Activated CD8-positive, alpha-beta T cell treated with anti-CD3 and anti-CD28 coated beads for 36 hours (primary cell): ENCODE measurements at regions not wholly inside any gene's neighbourhood (a gene's known extent, or its start where the extent isn't known, plus 50 kb on each side); places are given as distances from the start of the nearest gene placed in this dataset.

Source experiments
- ATAC-seq: fragments of 200-7000 bp; cut with Tn5 transposase; one replicate; pipeline ENCODE4 v1.10.0; 2021; ENCODE audit warnings: mild to moderate bottlenecking, moderate library complexity
- CTCF ChIA-PET: fragments of 350-600 bp; sonication (Branson Sonifier 250); formaldehyde crosslinking; loops from one replicate; lab custom pipeline; 2021; ENCODE audit warnings: antibody characterized with exemption; lab: Charles Lee
- POLR2A ChIA-PET: fragments of 350-600 bp; sonication (Branson Sonifier 250); formaldehyde crosslinking; loops from one replicate; lab custom pipeline; 2021; ENCODE audit warnings: antibody characterized with exemption; lab: Charles Lee
- DNase-seq: peaks from one replicate; pipeline ENCODE4 v3.0.0-alpha.2; 2020
- H3K27ac Mint-ChIP-seq: one replicate; pipeline ENCODE4 v1.8.0; 2021; ENCODE audit warnings: mild to moderate bottlenecking, mixed read lengths
- H3K27me3 Mint-ChIP-seq: one replicate; pipeline ENCODE4 v1.8.0; 2021; ENCODE audit warnings: mixed read lengths
- H3K36me3 Mint-ChIP-seq: one replicate; pipeline ENCODE4 v1.8.0; 2021; ENCODE audit warnings: low read depth, mixed read lengths
- H3K4me1 Mint-ChIP-seq: one replicate; pipeline ENCODE4 v1.8.0; 2021; ENCODE audit warnings: low read depth, mixed read lengths
- H3K4me3 Mint-ChIP-seq: one replicate; pipeline ENCODE4 v1.8.0; 2021; ENCODE audit warnings: mild to moderate bottlenecking, moderate library complexity, mixed read lengths
- H3K9me3 Mint-ChIP-seq: one replicate; pipeline ENCODE4 v1.8.0; 2021; ENCODE audit warnings: mixed read lengths
- intact Hi-C: fragments of 100-400 bp; cut with micrococcal nuclease; formaldehyde crosslinking; loops from one replicate; pipeline ENCODE4 v1.10.0; 2022
- TF ChIP-seq, protein P1 (sequence below): fragments of 200-600 bp; IDR thresholded peaks from one replicate; pipeline ENCODE4 v1.8.0; 2022; ENCODE audit warnings: antibody characterized with exemption, mild to moderate bottlenecking

DNA sequence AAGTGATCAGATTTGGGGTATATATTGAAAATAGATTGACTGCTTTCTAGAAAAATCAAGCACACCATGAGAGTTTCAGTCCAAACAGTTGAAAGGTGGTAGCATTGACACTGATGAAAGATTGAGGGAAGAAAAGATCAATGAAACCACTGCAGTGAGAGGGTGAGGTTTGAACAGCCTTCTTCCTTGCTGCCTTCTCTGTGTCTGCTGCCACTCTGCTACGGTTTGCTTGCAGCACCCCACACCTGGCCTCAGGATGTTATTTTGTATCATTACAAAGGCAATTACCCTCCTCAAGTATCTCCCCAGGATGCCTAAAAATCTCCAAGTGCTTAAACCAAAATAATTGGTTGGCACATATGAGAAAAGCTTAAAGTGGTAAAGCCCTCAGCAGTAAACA is 683.6 kb upstream of the ARPP21 start:
- no peak overlapping the region for H3K27ac Mint-ChIP-seq
- no peak for ATAC-seq

DNA sequence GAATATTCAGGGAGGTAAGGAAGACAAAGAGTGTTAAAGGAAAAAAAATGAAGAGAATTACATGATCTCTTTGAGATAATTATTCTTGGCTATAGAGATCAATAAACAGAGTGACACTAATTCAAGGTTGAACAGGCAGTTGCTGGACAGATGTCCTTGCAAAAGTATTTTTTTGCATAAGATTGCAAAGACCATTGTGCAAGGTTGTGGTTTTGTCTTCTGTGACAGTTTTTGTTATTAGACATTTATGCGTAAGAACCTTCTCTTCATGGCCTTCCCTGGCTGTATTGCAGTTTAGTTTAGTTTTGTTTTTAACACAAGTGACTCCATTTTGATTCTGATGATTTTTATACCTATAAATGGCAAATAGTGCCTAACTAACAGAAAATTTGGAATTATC is 682.8 kb upstream of the ARPP21 start:
- Mint-ChIP-seq H3K27ac (no peak overlapping the region), H3K4me1 (peaks cover 5% of the 10 kb centered on the region), H3K36me3 (no peaks in the 10 kb centered on the region), H3K4me3 (no peak overlapping the region), H3K9me3 (peaks cover 3% of the 10 kb centered on the region), H3K27me3 (no peaks in the 10 kb centered on the region)
- DNase-seq, result no peak
- TF ChIP-seq, protein P1, sequence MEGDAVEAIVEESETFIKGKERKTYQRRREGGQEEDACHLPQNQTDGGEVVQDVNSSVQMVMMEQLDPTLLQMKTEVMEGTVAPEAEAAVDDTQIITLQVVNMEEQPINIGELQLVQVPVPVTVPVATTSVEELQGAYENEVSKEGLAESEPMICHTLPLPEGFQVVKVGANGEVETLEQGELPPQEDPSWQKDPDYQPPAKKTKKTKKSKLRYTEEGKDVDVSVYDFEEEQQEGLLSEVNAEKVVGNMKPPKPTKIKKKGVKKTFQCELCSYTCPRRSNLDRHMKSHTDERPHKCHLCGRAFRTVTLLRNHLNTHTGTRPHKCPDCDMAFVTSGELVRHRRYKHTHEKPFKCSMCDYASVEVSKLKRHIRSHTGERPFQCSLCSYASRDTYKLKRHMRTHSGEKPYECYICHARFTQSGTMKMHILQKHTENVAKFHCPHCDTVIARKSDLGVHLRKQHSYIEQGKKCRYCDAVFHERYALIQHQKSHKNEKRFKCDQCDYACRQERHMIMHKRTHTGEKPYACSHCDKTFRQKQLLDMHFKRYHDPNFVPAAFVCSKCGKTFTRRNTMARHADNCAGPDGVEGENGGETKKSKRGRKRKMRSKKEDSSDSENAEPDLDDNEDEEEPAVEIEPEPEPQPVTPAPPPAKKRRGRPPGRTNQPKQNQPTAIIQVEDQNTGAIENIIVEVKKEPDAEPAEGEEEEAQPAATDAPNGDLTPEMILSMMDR, result no peak
- CTCF ChIA-PET, result no interaction called here
- intact Hi-C loops, result no loop called here
- POLR2A ChIA-PET, result no interaction called here
- no peak for ATAC-seq

More for the DNA sequence above, 683.6 kb upstream of the ARPP21 start:
- CTCF ChIA-PET, result no interaction called here
- Mint-ChIP-seq H3K4me1 (peaks cover 5% of the 10 kb centered on the region), H3K9me3 (peaks cover 3% of the 10 kb centered on the region), H3K36me3 (no peaks in the 10 kb centered on the region), H3K27me3 (no peaks in the 10 kb centered on the region), H3K4me3 (no peak overlapping the region)
- TF ChIP-seq, protein P1, result no peak
- POLR2A ChIA-PET, result no interaction called here
- intact Hi-C loops, result no loop called here
- no peak for DNase-seq

DNA sequence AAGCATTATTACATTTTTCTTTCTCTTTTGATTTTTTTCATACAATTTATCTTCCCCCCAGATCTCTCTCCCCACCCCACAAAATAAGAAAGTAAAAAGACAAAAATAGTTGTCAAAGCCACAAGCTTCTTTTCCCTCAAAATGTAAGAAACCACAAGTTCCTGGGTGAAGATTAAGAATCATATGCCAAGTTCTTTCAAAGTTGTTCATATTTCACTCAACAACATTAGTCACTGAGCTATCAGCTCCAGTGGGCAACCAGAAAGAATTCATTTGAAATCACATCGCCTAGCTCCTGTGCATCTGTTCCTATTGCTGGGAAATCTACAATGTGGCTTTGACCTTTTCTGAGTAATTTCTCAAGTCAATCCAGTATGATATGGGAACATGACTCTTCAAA is 681.6 kb upstream of the ARPP21 start:
- ATAC-seq (no peak), DNase-seq (no peak)
- Mint-ChIP-seq H3K4me1 (peaks cover 5% of the 10 kb centered on the region), H3K27me3 (no peaks in the 10 kb centered on the region), H3K9me3 (peaks cover 3% of the 10 kb centered on the region), H3K36me3 (no peaks in the 10 kb centered on the region), H3K27ac (no peak overlapping the region), H3K4me3 (no peak overlapping the region)
- TF ChIP-seq, protein P1, result no peak
- CTCF ChIA-PET, result no interaction called here
- intact Hi-C loops, result no loop called here
- POLR2A ChIA-PET, result no interaction called here

DNA sequence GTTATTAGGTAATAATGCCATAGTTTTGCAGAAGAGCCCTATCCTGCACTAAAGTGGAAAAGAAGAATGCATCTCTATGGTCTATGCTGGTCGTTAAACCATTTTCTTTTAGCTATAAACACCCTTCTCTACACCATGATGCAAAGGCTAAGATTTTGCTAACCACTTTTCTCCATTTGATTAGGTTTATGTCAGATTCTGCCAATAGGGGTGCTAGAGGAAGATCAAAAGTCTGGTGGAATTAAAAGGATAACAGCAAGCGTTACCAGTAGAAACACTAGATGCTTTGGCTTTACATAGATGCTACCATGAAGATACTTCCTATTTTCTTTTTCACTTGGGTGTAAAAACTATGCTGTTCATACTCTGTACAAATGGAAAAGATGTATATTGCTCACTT is 669.8 kb upstream of the ARPP21 start:
- POLR2A ChIA-PET, result no interaction called here
- ATAC-seq (no peak), DNase-seq (no peak)
- Mint-ChIP-seq H3K27ac (no peak overlapping the region), H3K27me3 (no peaks in the 10 kb centered on the region), H3K36me3 (no peaks in the 10 kb centered on the region), H3K4me1 (no peaks in the 10 kb centered on the region), H3K9me3 (no peaks in the 10 kb centered on the region), H3K4me3 (no peak overlapping the region)
- TF ChIP-seq, protein P1, result no peak
- CTCF ChIA-PET, result no interaction called here
- intact Hi-C loops, result no loop called here

DNA sequence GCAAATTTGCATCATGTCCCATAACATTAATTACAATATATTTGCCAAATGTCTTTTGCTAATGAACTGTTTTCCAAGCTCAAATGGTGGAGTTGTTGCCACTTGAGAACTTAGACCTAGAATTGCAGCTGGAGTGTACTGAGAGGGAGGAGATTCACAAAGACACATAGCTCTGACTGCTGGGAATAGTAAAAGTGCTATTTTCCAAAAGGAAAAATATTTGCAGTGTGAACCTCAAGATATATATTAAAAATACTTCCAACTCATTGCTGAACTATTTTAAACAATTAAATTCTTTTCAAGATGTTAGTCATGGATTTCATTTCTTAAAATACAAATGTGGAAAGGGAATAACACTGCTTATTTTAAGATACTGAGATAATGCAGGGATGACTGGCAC is 666.8 kb upstream of the ARPP21 start:
- Mint-ChIP-seq H3K9me3 (peaks cover 2% of the 10 kb centered on the region), H3K4me3 (no peak overlapping the region), H3K4me1 (no peaks in the 10 kb centered on the region), H3K36me3 (no peaks in the 10 kb centered on the region), H3K27ac (no peak overlapping the region), H3K27me3 (no peaks in the 10 kb centered on the region)
- intact Hi-C loops, result no loop called here
- CTCF ChIA-PET, result no interaction called here
- TF ChIP-seq, protein P1, result no peak
- POLR2A ChIA-PET, result no interaction called here
- DNase-seq (no peak), ATAC-seq (no peak)
